IMR-90 (cell line): ENCODE measurements at regions not wholly inside any gene's neighbourhood (a gene's known extent, or its start where the extent isn't known, plus 50 kb on each side); places are given as distances from the start of the nearest gene placed in this dataset.

Experiments
- ATAC-seq: fragments of 200-7000 bp; cut with Tn5 transposase; 2 replicates; pipeline ENCODE4 v1.9.1; 2020; ENCODE audit warnings: low read depth, mild to moderate bottlenecking, moderate library complexity
- BruUV-seq: library from RNA; stranded (reverse); fragments of 400-500 nt; replicated peaks from 2 replicates; lab custom pipeline; 2021; lab: Mats Ljungman, UMichigan
- CTCF ChIA-PET: fragments of 300-600 bp; formaldehyde crosslinking; extraction: SDS; loops from one replicate; lab custom pipeline; 2021; ENCODE audit warnings: antibody characterized with exemption; lab: Yijun Ruan, JAX
- POLR2A ChIA-PET: fragments of 300-600 bp; sonication (Branson Sonifier 250); formaldehyde crosslinking; loops from one replicate; lab custom pipeline; 2022; ENCODE audit warnings: antibody characterized with exemption; ENCODE audit not compliant: unreplicated experiment; lab: Charles Lee
- DNase-seq: peaks from one replicate; pipeline ENCODE4 v3.0.0; 2013
- H2AFZ ChIP-seq: replicated peaks from 2 replicates; pipeline ENCODE3; 2013; ENCODE audit warnings: low read length, mild to moderate bottlenecking; ENCODE audit not compliant: poor library complexity
- H2AK5ac ChIP-seq: 2 replicates; pipeline ENCODE4 v1.6.1; 2013; ENCODE audit warnings: low read depth, low read length, inconsistent platforms
- H2AK9ac ChIP-seq: replicated peaks from 2 replicates; pipeline ENCODE3; 2013; ENCODE audit warnings: mild to moderate bottlenecking, low read depth, low read length, moderate library complexity; ENCODE audit not compliant: poor library complexity
- H2BK120ac ChIP-seq: 2 replicates; pipeline ENCODE4 v1.6.1; 2013; ENCODE audit warnings: low read depth, low read length, inconsistent platforms
- H2BK15ac ChIP-seq: 3 replicates; pipeline ENCODE4 v1.6.1; 2013; ENCODE audit warnings: low read depth, low read length, inconsistent platforms
- H2BK20ac ChIP-seq: 2 replicates; pipeline ENCODE4 v1.6.1; 2013; ENCODE audit warnings: low read depth, mild to moderate bottlenecking, inconsistent platforms, low read length, moderate library complexity
- H2BK5ac ChIP-seq: 2 replicates; pipeline ENCODE4 v1.6.1; 2013; ENCODE audit warnings: mild to moderate bottlenecking, low read depth, low read length, inconsistent platforms; ENCODE audit not compliant: poor library complexity, severe bottlenecking
- H3K14ac ChIP-seq: replicated peaks from 2 replicates; pipeline ENCODE4 v1.6.1; 2013; ENCODE audit warnings: low read depth, low read length, inconsistent platforms
- H3K18ac ChIP-seq: 2 replicates; pipeline ENCODE4 v1.6.1; 2013; ENCODE audit warnings: low read depth, low read length, control low read depth
- H3K23ac ChIP-seq: 2 replicates; pipeline ENCODE4 v1.6.1; 2013; ENCODE audit warnings: low read depth, low read length, inconsistent platforms
- H3K27ac ChIP-seq: 2 replicates; pipeline ENCODE4 v1.5.1; 2013; ENCODE audit warnings: mild to moderate bottlenecking, control low read depth, low read length; ENCODE audit not compliant: insufficient read depth
- H3K27me3 ChIP-seq: 2 replicates; pipeline ENCODE4 v1.6.1; 2013; ENCODE audit warnings: low read length; ENCODE audit not compliant: control insufficient read depth, insufficient read depth
- H3K36me3 ChIP-seq: 2 replicates; pipeline ENCODE4 v1.6.1; 2013; ENCODE audit warnings: low read length, mixed read lengths; ENCODE audit not compliant: control insufficient read depth, insufficient read depth
- H3K4ac ChIP-seq: 2 replicates; pipeline ENCODE4 v1.6.1; 2013; ENCODE audit warnings: low read depth, low read length, inconsistent platforms
- H3K4me1 ChIP-seq: 2 replicates; pipeline ENCODE4 v1.6.1; 2013; ENCODE audit warnings: low read length, mixed read lengths; ENCODE audit not compliant: control insufficient read depth, insufficient read depth
- H3K4me2 ChIP-seq: 2 replicates; pipeline ENCODE4 v1.6.1; 2013; ENCODE audit warnings: low read depth, mild to moderate bottlenecking, control low read depth, low read length, moderate library complexity
- H3K4me3 ChIP-seq: 2 replicates; pipeline ENCODE4 v1.5.1; 2013; ENCODE audit warnings: low read depth, mild to moderate bottlenecking, control low read depth, low read length, moderate library complexity; ENCODE audit not compliant: insufficient read depth
- H3K56ac ChIP-seq: 2 replicates; pipeline ENCODE4 v1.6.1; 2013; ENCODE audit warnings: low read length, inconsistent platforms; ENCODE audit not compliant: insufficient read depth; ENCODE audit errors: extremely low read depth
- H3K79me1 ChIP-seq, 2 experiments: 2 replicates each; pipeline ENCODE4 v1.6.1; 2013; ENCODE audit warnings: low read length in 2 of 2, inconsistent platforms in 1 of 2, low read depth in 1 of 2
- H3K9ac ChIP-seq: 2 replicates; pipeline ENCODE4 v1.6.1; 2013; ENCODE audit warnings: low read depth, low read length, control low read depth
- H3K9me1 ChIP-seq: 2 replicates; pipeline ENCODE4 v1.6.1; 2013; ENCODE audit warnings: low read length, inconsistent platforms; ENCODE audit not compliant: insufficient read depth
- H3K9me3 ChIP-seq: 2 replicates; pipeline ENCODE4 v1.6.1; 2013; ENCODE audit warnings: low read length; ENCODE audit not compliant: control insufficient read depth, insufficient read depth
- H4K20me1 ChIP-seq: 2 replicates; pipeline ENCODE4 v1.6.1; 2013; ENCODE audit warnings: low read length, inconsistent platforms; ENCODE audit not compliant: insufficient read depth
- H4K5ac ChIP-seq: 2 replicates; pipeline ENCODE4 v1.6.1; 2013; ENCODE audit warnings: mild to moderate bottlenecking, low read depth, low read length, control low read depth
- H4K8ac ChIP-seq, 2 experiments: 2 replicates each; pipeline ENCODE4 v1.6.1; 2013; ENCODE audit warnings: low read depth in 2 of 2, low read length in 2 of 2, control low read depth in 1 of 2, inconsistent platforms in 1 of 2
- H4K91ac ChIP-seq: 2 replicates; pipeline ENCODE4 v1.6.1; 2013; ENCODE audit warnings: low read depth, low read length, inconsistent platforms; ENCODE audit not compliant: insufficient read depth
- BHLHE40 ChIP-seq: fragments of 150-350 bp; IDR thresholded peaks from 2 replicates; pipeline ENCODE4 v1.6.1; 2016; ENCODE audit warnings: mild to moderate bottlenecking, low read depth, low read length
- CEBPB ChIP-seq: IDR thresholded peaks from 2 replicates; pipeline ENCODE4 v1.6.1; 2012; ENCODE audit warnings: low read depth, low read length, improper control_type of control experiment
- CHD1 ChIP-seq: IDR thresholded peaks from 2 replicates; pipeline ENCODE4 v1.6.1; 2012; ENCODE audit warnings: low read depth, low read length, improper control_type of control experiment
- FOS ChIP-seq: fragments of 150-350 bp; IDR thresholded peaks from 2 replicates; pipeline ENCODE4 v1.6.1; 2016; ENCODE audit warnings: low read depth, low read length
- MAFK ChIP-seq: IDR thresholded peaks from 2 replicates; pipeline ENCODE4 v1.6.1; 2012; ENCODE audit warnings: low read depth, low read length, improper control_type of control experiment
- MXI1 ChIP-seq: IDR thresholded peaks from 2 replicates; pipeline ENCODE4 v1.6.1; 2012; ENCODE audit warnings: low read depth, mild to moderate bottlenecking, low read length, moderate library complexity, borderline replicate concordance
- NFE2L2 ChIP-seq: fragments of 150-350 bp; IDR thresholded peaks from 2 replicates; pipeline ENCODE4 v1.6.1; 2016; ENCODE audit warnings: low read depth, mild to moderate bottlenecking, low read length
- POLR2A ChIP-seq: IDR thresholded peaks from 2 replicates; pipeline ENCODE4 v1.6.1; 2012; ENCODE audit warnings: mild to moderate bottlenecking, low read depth, low read length
- RAD21 ChIP-seq: IDR thresholded peaks from 2 replicates; pipeline ENCODE4 v1.6.1; 2012; ENCODE audit warnings: low read length, improper control_type of control experiment
- RCOR1 ChIP-seq: IDR thresholded peaks from 2 replicates; pipeline ENCODE4 v1.6.1; 2012; ENCODE audit warnings: mild to moderate bottlenecking, low read length, improper control_type of control experiment; ENCODE audit not compliant: insufficient replicate concordance
- RFX5 ChIP-seq: IDR thresholded peaks from 2 replicates; pipeline ENCODE4 v1.8.0; 2012; ENCODE audit warnings: low read depth, mild to moderate bottlenecking, low read length, moderate library complexity
- SMC3 ChIP-seq: fragments of 150-350 bp; IDR thresholded peaks from 2 replicates; pipeline ENCODE4 v1.6.1; 2016; ENCODE audit warnings: low read depth, mild to moderate bottlenecking, antibody characterized with exemption, low read length, moderate library complexity
- WGBS, 2 experiments: methylation state at CpG; one replicate each; pipeline versions ENCODE4 v1.1.5 to v1.1.7; 2013; ENCODE audit warnings: missing lambda C conversion rate in 2 of 2; ENCODE audit not compliant: insufficient read length in 1 of 2; ENCODE audit errors: extremely low coverage in 2 of 2; 5-methylcytosine and 5-hydroxymethylcytosine counted together
- dilution Hi-C: fragments of 300-500 bp; cut with HindIII; formaldehyde crosslinking; loops from one replicate; pipeline ENCODE4 v1.14.3; 2018; ENCODE audit warnings: low sequenced_read_pairs; ENCODE audit not compliant: unreplicated experiment
- in situ Hi-C: fragments of 300-500 bp; cut with MboI; formaldehyde crosslinking; loops from 3 replicates; pipeline ENCODE4 v1.14.3; 2019; ENCODE audit warnings: low sequenced_read_pairs, inconsistent platforms, mixed read lengths
- intact Hi-C: fragments of 100-400 bp; cut with micrococcal nuclease; formaldehyde crosslinking; loops from 2 replicates; pipeline ENCODE4 v1.10.0; 2022
- TF ChIP-seq, protein P1 (sequence below): fragments of 150-350 bp; IDR thresholded peaks from 2 replicates; pipeline ENCODE4 v1.6.1; 2017; ENCODE audit warnings: mild to moderate bottlenecking, antibody characterized with exemption, low read length, low read depth
- TF ChIP-seq, protein P2 (sequence below): fragments of 150-350 bp; IDR thresholded peaks from 2 replicates; pipeline ENCODE4 v1.6.1; 2016; ENCODE audit warnings: low read depth, mild to moderate bottlenecking, low read length, moderate library complexity, borderline replicate concordance

DNA sequence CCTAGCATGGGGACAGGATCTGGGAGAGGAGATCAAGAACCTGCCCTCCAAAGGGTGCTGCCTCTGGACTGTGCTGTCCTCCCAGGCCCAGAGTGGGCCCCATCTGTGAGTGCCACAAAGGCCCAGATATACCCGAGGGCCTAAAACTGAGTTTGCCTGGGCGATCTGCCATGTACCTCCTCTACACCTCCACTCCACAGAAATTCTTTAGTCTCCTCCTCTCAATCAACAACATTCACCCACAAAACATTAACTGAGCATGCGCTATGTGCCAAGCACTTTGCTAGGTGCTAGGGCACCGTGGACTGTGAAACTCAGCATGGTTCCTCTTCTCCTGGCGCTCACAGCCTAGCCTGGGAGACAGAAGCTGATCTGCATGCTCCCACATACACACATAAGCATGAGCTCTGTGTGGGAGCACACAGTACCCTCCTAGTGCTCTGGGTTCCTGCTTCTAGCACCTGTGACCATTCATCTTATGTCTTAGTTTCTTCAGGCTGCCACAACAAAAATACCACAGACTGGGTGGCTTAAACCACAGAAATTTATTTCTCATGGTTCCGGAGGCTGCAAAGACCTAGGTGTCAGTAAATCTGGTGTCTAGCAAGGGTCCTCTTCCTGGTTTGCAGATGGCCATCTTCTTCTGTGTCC is 82.0 kb upstream of the FSTL4 start:
- intact Hi-C loops, result no loop called here
- no peak overlapping the region for H3K56ac ChIP-seq
- no peaks in the 10 kb centered on the region for H3K9me3 ChIP-seq
- DNase-seq, result no peak
- H3K27ac ChIP-seq, result no peak overlapping the region
- no peak overlapping the region for H3K18ac ChIP-seq
- no peak overlapping the region for H3K9ac ChIP-seq
- dilution Hi-C loops, result no loop called here
- H2BK5ac ChIP-seq, result no peak overlapping the region
- in situ Hi-C loops, result no loop called here
- H3K4ac ChIP-seq, result no peak overlapping the region
- no peaks in the 10 kb centered on the region for H3K27me3 ChIP-seq
- H2BK20ac ChIP-seq, result no peak overlapping the region
- no TSS peak for BruUV-seq
- CTCF ChIA-PET, result no interaction called here
- H3K36me3 ChIP-seq, result no peaks in the 10 kb centered on the region
- no peak overlapping the region for H4K91ac ChIP-seq
- POLR2A ChIA-PET, result no interaction called here
- no peak for ATAC-seq
- no peaks in the 10 kb centered on the region for H4K20me1 ChIP-seq
- H3K4me1 ChIP-seq, result no peaks in the 10 kb centered on the region
- H3K4me3 ChIP-seq, result no peak overlapping the region
- no peak overlapping the region for H2AK5ac ChIP-seq
- no peak overlapping the region for H3K23ac ChIP-seq
- no peak overlapping the region for H4K5ac ChIP-seq
- H2AFZ ChIP-seq, result no peak overlapping the region
- no peak overlapping the region for H4K8ac ChIP-seq
- H2BK15ac ChIP-seq, result no peak overlapping the region
- WGBS, 2 experiments, result 59% methylated on average over 4 of the region's 6 CpGs; no CpG with 5 or more reads in 1 of the 2 experiments
- H3K79me1 ChIP-seq, result no peaks in the 10 kb centered on the region
- H3K4me2 ChIP-seq, result no peak overlapping the region
- no peak for TF ChIP-seq RCOR1
- TF ChIP-seq RFX5, result no peak
- no peak for TF ChIP-seq FOS
- TF ChIP-seq MAFK, result no peak
- TF ChIP-seq BHLHE40, result no peak
- no peak for TF ChIP-seq CHD1
- TF ChIP-seq, protein P1, sequence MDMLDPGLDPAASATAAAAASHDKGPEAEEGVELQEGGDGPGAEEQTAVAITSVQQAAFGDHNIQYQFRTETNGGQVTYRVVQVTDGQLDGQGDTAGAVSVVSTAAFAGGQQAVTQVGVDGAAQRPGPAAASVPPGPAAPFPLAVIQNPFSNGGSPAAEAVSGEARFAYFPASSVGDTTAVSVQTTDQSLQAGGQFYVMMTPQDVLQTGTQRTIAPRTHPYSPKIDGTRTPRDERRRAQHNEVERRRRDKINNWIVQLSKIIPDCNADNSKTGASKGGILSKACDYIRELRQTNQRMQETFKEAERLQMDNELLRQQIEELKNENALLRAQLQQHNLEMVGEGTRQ, result no peak
- no peak for TF ChIP-seq CEBPB
- no peak for TF ChIP-seq MXI1
- no peak for TF ChIP-seq SMC3
- TF ChIP-seq, protein P2, sequence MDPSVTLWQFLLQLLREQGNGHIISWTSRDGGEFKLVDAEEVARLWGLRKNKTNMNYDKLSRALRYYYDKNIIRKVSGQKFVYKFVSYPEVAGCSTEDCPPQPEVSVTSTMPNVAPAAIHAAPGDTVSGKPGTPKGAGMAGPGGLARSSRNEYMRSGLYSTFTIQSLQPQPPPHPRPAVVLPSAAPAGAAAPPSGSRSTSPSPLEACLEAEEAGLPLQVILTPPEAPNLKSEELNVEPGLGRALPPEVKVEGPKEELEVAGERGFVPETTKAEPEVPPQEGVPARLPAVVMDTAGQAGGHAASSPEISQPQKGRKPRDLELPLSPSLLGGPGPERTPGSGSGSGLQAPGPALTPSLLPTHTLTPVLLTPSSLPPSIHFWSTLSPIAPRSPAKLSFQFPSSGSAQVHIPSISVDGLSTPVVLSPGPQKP, result no peak
- no peak for TF ChIP-seq NFE2L2
- TF ChIP-seq RAD21, result no peak
- no peak for TF ChIP-seq POLR2A
- no peak overlapping the region for H3K14ac ChIP-seq
- no peak overlapping the region for H2BK120ac ChIP-seq
- H2AK9ac ChIP-seq, result no peak overlapping the region
- no peaks in the 10 kb centered on the region for H3K9me1 ChIP-seq
